AG04449 (cell line): ENCODE measurements at regions not wholly inside any gene's neighbourhood (a gene's known extent, or its start where the extent isn't known, plus 50 kb on each side); places are given as distances from the start of the nearest gene placed in this dataset.
A peak's percentile ranks its signal among the peaks of the same experiment; 100 is the strongest.
"Not testable (repeated sequence)": the region's sequence is repeated elsewhere in the genome, so short reads cannot be mapped to it uniquely, and the experiment has no call there.

ENCODE experiments used
- CTCF ChIA-PET: fragments of 350-600 bp; formaldehyde crosslinking; extraction: SDS; loops from one replicate; lab custom pipeline; 2021; ENCODE audit warnings: antibody characterized with exemption; lab: Yijun Ruan, JAX
- POLR2A ChIA-PET: fragments of 400-600, 350-600 bp; formaldehyde crosslinking; extraction: SDS; loops from one replicate; lab custom pipeline; 2020; ENCODE audit warnings: antibody characterized with exemption, inconsistent platforms; lab: Yijun Ruan, JAX
- DNase-seq: peaks from one replicate; pipeline ENCODE4 v3.0.0-alpha.2; 2010; ENCODE audit warnings: low read depth, low spot score
- H3K4me3 ChIP-seq: 2 replicates; pipeline ENCODE4 v1.5.1; 2011; ENCODE audit warnings: low read depth, mild to moderate bottlenecking, control low read depth, low read length
- TF ChIP-seq, protein P1 (sequence below): IDR thresholded peaks from one replicate; pipeline ENCODE4 v1.5.1; 2011; ENCODE audit warnings: mild to moderate bottlenecking, moderate library complexity, low read length, control low read depth, inconsistent platforms; ENCODE audit not compliant: insufficient read depth; ENCODE audit errors: missing control alignments

DNA sequence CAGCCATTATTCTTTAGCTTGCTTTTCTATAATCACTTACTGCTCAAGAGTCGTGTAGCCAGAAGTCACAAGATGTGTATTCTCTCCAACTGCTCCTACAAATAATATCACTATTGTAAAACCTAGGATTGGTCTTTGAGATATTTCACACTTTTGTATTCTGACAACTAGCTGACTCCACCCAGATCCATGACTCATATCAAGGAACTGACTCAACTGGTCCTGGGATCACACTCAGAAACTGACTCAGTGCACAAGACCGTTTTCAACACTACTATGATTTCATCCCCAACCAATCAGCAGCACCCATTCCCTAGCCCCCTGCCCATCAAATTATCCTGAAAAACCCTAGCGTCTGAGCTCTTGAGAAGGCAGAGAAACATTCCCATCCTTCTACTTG lies 56.5 kb upstream of the ORC5 start:
- ChIA-PET POLR2A (no interaction called here), CTCF (interaction anchor here (1.4 kb wide), 1 partner anchor 32 kb away, joined by 8 read pairs; no protein-coding TSS in a partner anchor)
- TF ChIP-seq, protein P1, sequence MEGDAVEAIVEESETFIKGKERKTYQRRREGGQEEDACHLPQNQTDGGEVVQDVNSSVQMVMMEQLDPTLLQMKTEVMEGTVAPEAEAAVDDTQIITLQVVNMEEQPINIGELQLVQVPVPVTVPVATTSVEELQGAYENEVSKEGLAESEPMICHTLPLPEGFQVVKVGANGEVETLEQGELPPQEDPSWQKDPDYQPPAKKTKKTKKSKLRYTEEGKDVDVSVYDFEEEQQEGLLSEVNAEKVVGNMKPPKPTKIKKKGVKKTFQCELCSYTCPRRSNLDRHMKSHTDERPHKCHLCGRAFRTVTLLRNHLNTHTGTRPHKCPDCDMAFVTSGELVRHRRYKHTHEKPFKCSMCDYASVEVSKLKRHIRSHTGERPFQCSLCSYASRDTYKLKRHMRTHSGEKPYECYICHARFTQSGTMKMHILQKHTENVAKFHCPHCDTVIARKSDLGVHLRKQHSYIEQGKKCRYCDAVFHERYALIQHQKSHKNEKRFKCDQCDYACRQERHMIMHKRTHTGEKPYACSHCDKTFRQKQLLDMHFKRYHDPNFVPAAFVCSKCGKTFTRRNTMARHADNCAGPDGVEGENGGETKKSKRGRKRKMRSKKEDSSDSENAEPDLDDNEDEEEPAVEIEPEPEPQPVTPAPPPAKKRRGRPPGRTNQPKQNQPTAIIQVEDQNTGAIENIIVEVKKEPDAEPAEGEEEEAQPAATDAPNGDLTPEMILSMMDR: no peak
- no peak for DNase-seq
- no peak overlapping the region for H3K4me3 ChIP-seq

DNA sequence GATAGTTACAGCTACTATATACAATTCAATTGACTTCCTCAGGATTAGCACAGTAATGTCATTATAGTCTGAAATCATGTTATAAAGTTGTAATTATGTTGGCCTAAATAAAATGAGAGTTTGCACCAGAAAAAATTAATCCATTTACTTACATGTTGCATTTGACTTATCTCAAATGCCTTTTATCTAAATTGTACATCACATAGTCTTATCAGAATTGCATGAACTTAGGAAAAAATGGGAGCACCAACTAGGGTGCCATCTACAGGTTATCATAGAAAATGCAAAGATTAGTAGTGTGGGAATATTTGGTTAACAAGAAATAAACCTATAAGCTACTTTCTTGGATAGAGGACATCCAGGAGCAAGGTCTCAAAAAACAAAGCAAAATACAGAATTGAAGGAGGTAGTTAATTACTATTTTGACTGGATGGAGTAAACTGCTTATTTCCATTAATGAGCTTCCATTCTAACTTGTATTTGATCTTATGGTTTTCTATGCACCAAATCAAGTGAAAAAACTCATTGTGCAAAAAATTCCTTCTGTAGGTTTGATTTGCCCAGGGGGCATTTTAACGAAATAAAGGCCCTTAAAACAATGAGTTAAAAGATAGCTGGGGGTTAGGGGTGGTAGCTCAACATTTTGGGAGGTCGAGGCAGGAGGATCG lies 60.0 kb upstream of the ORC5 start:
- TF ChIP-seq, protein P1: peak; percentile 44
- POLR2A ChIA-PET: no interaction called here
- CTCF ChIA-PET: interaction anchor here (0.7 to 5.7 kb wide), 11 partner anchors 10 to 821 kb away, joined by 3 to 66 read pairs (median 4); no protein-coding TSS in a partner anchor
- H3K4me3 ChIP-seq: no peak overlapping the region
- DNase-seq: no peak

DNA sequence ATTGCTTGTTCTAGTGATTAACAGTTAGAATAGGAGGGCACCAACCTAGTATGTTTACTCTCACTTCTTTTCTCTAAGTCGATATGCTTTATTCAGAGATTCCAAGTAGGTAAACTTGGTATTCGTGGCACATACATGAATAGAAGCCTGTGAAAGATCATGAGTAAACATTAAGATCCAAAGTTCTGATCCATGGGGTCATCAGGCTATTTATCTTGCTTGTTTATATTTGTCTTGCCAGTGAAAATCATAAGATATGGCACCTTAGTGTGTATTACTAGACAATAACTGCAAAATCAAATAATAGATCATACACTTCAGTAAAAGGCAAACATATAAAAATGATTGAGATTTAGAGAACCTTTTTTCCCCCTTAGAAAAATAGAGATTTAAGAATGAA lies 56.5 kb upstream of the LHFPL3 start:
- TF ChIP-seq, protein P1: no peak
- no peak for DNase-seq
- POLR2A ChIA-PET: no interaction called here
- CTCF ChIA-PET: no interaction called here
- no peak overlapping the region for H3K4me3 ChIP-seq

DNA sequence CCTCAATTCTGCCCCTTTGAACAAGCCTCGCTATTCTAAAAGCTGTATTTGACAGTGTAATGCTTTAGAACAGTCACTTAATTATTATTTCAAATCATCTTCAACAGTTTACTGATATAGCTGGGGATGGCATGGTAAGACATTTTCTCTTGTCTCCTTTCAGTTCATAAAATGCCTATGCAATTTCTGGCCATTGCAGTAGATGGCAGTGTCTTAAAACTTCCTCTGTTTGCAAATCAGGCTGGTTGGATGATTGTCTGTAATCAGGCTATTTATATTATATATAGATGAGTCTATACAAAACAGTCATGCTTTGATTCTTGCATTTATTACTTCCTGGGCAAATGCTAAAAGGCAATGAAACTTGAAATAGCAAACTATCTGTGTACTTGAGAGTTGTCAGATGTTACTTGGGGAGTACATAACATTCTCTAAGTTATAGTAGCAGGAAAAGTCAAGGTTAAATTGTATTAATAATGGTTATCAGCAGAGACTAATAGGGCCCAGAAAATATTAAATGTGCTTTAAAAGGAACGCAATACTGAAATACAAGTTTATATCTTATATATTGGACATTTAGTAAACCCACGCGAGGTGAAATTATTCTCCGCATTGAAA lies 55.5 kb upstream of the LHFPL3 start:
- H3K4me3 ChIP-seq: no peak overlapping the region
- peak; percentile 10 for DNase-seq
- ChIA-PET CTCF (interaction anchor here (0.9 to 3.0 kb wide), 3 partner anchors 41 to 646 kb away, joined by 3 to 11 read pairs (median 3); no protein-coding TSS in a partner anchor), POLR2A (no interaction called here)
- TF ChIP-seq, protein P1: peak; percentile 34

DNA sequence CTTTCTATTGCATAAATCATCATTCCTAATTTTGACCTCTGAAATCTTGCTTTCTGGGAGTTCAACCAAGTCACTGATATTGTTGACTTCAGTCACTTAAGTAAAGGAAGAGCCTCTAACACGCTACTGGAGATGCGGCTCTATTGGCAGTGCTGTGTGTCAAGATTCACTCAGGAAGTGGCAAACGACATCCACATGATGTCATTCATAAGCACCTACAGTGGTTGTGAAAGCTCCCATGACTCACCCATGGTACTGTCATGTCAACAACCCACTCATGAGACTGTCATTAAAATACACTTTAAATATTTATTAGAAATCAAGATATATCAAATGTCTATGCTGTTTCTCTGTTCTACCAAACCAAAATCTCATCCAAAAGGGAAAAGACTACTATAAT lies 52.5 kb upstream of the LHFPL3 start:
- DNase-seq: no peak
- ChIA-PET POLR2A (no interaction called here), CTCF (interaction anchor here (1.3 kb wide), 1 partner anchor 44 kb away, joined by 3 read pairs; no protein-coding TSS in a partner anchor)
- H3K4me3 ChIP-seq: no peak overlapping the region
- TF ChIP-seq, protein P1: no peak

DNA sequence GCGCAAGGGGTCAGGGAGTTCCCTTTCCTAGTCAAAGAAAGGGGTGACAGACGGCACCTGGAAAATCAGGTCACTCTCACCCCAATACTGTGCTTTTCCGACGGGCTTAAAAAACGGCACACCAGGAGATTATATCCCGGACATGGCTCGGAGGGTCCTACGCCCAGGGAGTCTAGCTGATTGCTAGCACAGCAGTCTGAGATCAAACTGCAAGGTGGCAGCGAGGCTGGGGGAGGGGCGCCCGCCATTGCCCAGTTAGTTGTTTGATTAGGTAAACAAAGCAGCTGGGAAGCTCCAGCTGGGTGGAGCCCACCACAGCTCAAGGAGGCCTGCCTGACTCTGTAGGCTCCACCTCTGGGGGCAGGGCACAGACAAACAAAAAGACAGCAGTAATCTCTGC lies 51.7 kb upstream of the LHFPL3 start:
- H3K4me3 ChIP-seq, DNase-seq, POLR2A ChIA-PET, CTCF ChIA-PET: not testable (repeated sequence)
